HCT116 (cell line): ENCODE measurements at regions not wholly inside any gene's neighbourhood (a gene's known extent, or its start where the extent isn't known, plus 50 kb on each side); places are given as distances from the start of the nearest gene placed in this dataset.

Source experiments
- ATAC-seq: fragments of 200-7000 bp; cut with Tn5 transposase; 2 replicates; pipeline ENCODE4 v1.9.1; 2020; ENCODE audit warnings: mild to moderate bottlenecking, moderate library complexity
- BruUV-seq: library from RNA; stranded (reverse); fragments of 400-500 nt; replicated peaks from 2 replicates; lab custom pipeline; 2021; lab: Mats Ljungman, UMichigan
- CTCF ChIA-PET: fragments of 300-600 bp; sonication (Branson Sonifier 250); formaldehyde crosslinking; loops from one replicate; lab custom pipeline; 2021; ENCODE audit warnings: antibody characterized with exemption; lab: Charles Lee
- POLR2A ChIA-PET: fragments of 300-600, 350-600 bp; sonication (Branson Sonifier 250); formaldehyde crosslinking; loops from one replicate; lab custom pipeline; 2021; ENCODE audit warnings: antibody characterized with exemption; lab: Charles Lee
- RAD21 ChIA-PET, 2 experiments: fragments of 300-600 bp; sonication (Branson Sonifier 250); formaldehyde crosslinking; loops; one replicate each; lab custom pipeline; 2023; ENCODE audit warnings: low total read pairs in 2 of 2; ENCODE audit not compliant: uncharacterized antibody in 2 of 2, unreplicated experiment in 2 of 2, low non-redundant PET in 1 of 2; lab: Charles Lee
- DNase-seq: peaks from one replicate; pipeline ENCODE4 v3.0.0-alpha.2; 2010; ENCODE audit warnings: low read depth, low spot score
- H2AFZ ChIP-seq: fragments of 200-600 bp; shearing (Covaris generic), sonication (generic); 2 replicates; pipeline ENCODE4 v1.6.1; 2017; ENCODE audit warnings: low read depth, mixed run types, mixed read lengths, antibody characterized with exemption, low read length; ENCODE audit not compliant: poor library complexity, severe bottlenecking
- H3K27ac ChIP-seq: 2 replicates; pipeline ENCODE4 v1.5.1; 2012; ENCODE audit warnings: low read depth, low read length
- H3K27me3 ChIP-seq: fragments of 200-600 bp; sonication (generic); 2 replicates; pipeline ENCODE4 v1.6.1; 2016; ENCODE audit warnings: mixed run types, low read length, mixed read lengths; ENCODE audit not compliant: insufficient read depth
- H3K36me3 ChIP-seq, 2 experiments: fragments of 200-500 bp in 1 of 2; fragments of 200-600 bp in 1 of 2; sonication (Bioruptor generic) in 1 of 2; sonication (generic) in 1 of 2; 2 replicates each; pipeline versions ENCODE4 v1.5.1 to v1.6.1; 2014 to 2016; ENCODE audit warnings: low read length in 2 of 2, inconsistent platforms in 1 of 2, mixed read lengths in 1 of 2, mixed run types in 1 of 2; ENCODE audit not compliant: insufficient read depth in 2 of 2, control insufficient read depth in 1 of 2
- H3K4me1 ChIP-seq, 2 experiments: fragments of 200-600 bp in 1 of 2; sonication (generic) in 1 of 2; 2 replicates each; pipeline versions ENCODE4 v1.5.1 to v1.6.1; 2012 to 2017; ENCODE audit warnings: low read length in 2 of 2, inconsistent platforms in 1 of 2, mild to moderate bottlenecking in 1 of 2, mixed read lengths in 1 of 2, mixed run types in 1 of 2, moderate library complexity in 1 of 2; ENCODE audit not compliant: insufficient read depth in 2 of 2, control insufficient read depth in 1 of 2
- H3K4me2 ChIP-seq: fragments of 200-600 bp; sonication (generic); 2 replicates; pipeline ENCODE4 v1.6.1; 2017; ENCODE audit warnings: mixed run types, low read length, mixed read lengths
- H3K4me3 ChIP-seq, 2 experiments: fragments of 200-600 bp in 1 of 2; sonication (generic) in 1 of 2; replicated peaks in 1 of 2; 2 replicates each; pipeline ENCODE4 v1.5.1; 2011 to 2016; ENCODE audit warnings: low read length in 2 of 2, control low read depth in 1 of 2, low read depth in 1 of 2, mild to moderate bottlenecking in 1 of 2, mixed read lengths in 1 of 2, mixed run types in 1 of 2
- H3K79me2 ChIP-seq: fragments of 200-600 bp; sonication (generic); 2 replicates; pipeline ENCODE4 v1.6.1; 2017; ENCODE audit warnings: mild to moderate bottlenecking, mixed run types, low read length, moderate library complexity, mixed read lengths; ENCODE audit not compliant: insufficient read depth
- H3K9ac ChIP-seq: fragments of 200-600 bp; sonication (generic); 2 replicates; pipeline ENCODE4 v1.6.1; 2016; ENCODE audit warnings: low read length, mixed read lengths
- H3K9me2 ChIP-seq: fragments of 200-600 bp; sonication (generic), shearing (Covaris generic); 2 replicates; pipeline ENCODE4 v1.6.1; 2017; ENCODE audit warnings: mixed run types, mild to moderate bottlenecking, moderate library complexity; ENCODE audit not compliant: insufficient read depth
- H3K9me3 ChIP-seq, 2 experiments: fragments of 200-500 bp in 1 of 2; fragments of 200-600 bp in 1 of 2; sonication (Bioruptor generic) in 1 of 2; sonication (generic) in 1 of 2; 2 replicates each; pipeline ENCODE4 v1.6.1; 2014 to 2017; ENCODE audit warnings: low read length in 2 of 2, mixed read lengths in 2 of 2, inconsistent platforms in 1 of 2, low read depth in 1 of 2, mild to moderate bottlenecking in 1 of 2, mixed run types in 1 of 2, moderate library complexity in 1 of 2; ENCODE audit not compliant: control insufficient read depth in 1 of 2, insufficient read depth in 1 of 2
- H4K20me1 ChIP-seq: fragments of 200-600 bp; sonication (generic), shearing (Covaris generic); 2 replicates; pipeline ENCODE4 v1.6.1; 2017; ENCODE audit warnings: mixed run types, mild to moderate bottlenecking, moderate library complexity; ENCODE audit not compliant: insufficient read depth
- ATF3 ChIP-seq: IDR thresholded peaks from 2 replicates; pipeline ENCODE4 v1.6.1; 2012
- CEBPB ChIP-seq: IDR thresholded peaks from 2 replicates; pipeline ENCODE4 v1.6.1; 2012; ENCODE audit warnings: low read depth
- EGR1 ChIP-seq: IDR thresholded peaks from 2 replicates; pipeline ENCODE4 v1.6.1; 2012; ENCODE audit warnings: low read depth
- ELF1 ChIP-seq: IDR thresholded peaks from 2 replicates; pipeline ENCODE4 v1.6.1; 2012; ENCODE audit warnings: low read depth, borderline replicate concordance
- EZH2phosphoT487 ChIP-seq: fragments of 200-600 bp; IDR thresholded peaks from 2 replicates; pipeline ENCODE4 v1.6.1; 2018; ENCODE audit warnings: antibody characterized with exemption, borderline replicate concordance
- FOSL1 ChIP-seq: IDR thresholded peaks from 2 replicates; pipeline ENCODE4 v1.6.1; 2012; ENCODE audit warnings: low read depth
- JUND ChIP-seq: IDR thresholded peaks from 2 replicates; pipeline ENCODE4 v1.6.1; 2012
- POLR2A ChIP-seq: IDR thresholded peaks from 2 replicates; pipeline ENCODE4 v1.7.0; 2011; ENCODE audit warnings: borderline replicate concordance; ENCODE audit not compliant: insufficient read depth, insufficient read length; ENCODE audit errors: extremely low read depth
- REST ChIP-seq: IDR thresholded peaks from 2 replicates; pipeline ENCODE4 v1.6.1; 2012; ENCODE audit warnings: low read depth
- SIN3A ChIP-seq: IDR thresholded peaks from 2 replicates; pipeline ENCODE4 v1.6.1; 2012; ENCODE audit warnings: low read depth
- SRF ChIP-seq: IDR thresholded peaks from 2 replicates; pipeline ENCODE4 v1.6.1; 2012; ENCODE audit warnings: low read depth
- ZBTB33 ChIP-seq: IDR thresholded peaks from 2 replicates; pipeline ENCODE4 v1.6.1; 2011; ENCODE audit warnings: mild to moderate bottlenecking, low read length, moderate library complexity; ENCODE audit not compliant: insufficient replicate concordance; ENCODE audit errors: extremely low read depth
- ZFX ChIP-seq: fragments of 450-650 bp; IDR thresholded peaks from 2 replicates; pipeline ENCODE4 v1.6.1; 2017
- intact Hi-C: fragments of 100-400 bp; cut with micrococcal nuclease; formaldehyde crosslinking; loops from 2 replicates; pipeline ENCODE4 v1.10.0; 2022
- TF ChIP-seq, protein P1 (sequence below): IDR thresholded peaks from 2 replicates; pipeline ENCODE4 v1.6.1; 2012

DNA sequence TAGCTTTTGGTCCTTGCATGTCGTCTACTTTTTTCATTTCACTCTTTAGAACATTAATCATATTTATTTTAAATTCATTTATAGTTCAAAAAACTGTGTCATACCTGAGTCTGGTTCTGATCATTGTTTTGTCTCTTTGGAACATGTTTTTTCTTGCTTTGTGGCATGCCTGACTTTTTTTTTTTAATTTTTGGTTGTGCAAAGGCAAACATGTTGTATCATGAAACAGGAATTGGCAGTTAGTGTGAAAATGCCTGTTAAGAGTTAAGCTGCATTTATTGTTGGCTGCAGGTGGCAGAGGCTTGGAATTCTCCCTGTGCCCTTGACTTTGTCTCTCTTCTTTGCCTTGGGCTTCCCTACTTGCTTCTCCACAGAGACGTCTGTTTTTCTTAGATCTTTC is 525.0 kb upstream of the ADARB2 start:
- intact Hi-C loops = no loop called here
- Histone ChIP-seq H3K79me2 (no peaks in the 10 kb centered on the region), H3K4me1 (no peaks in the 10 kb centered on the region), H3K4me3 (no peak overlapping the region), H3K9ac (no peak overlapping the region), H2AFZ (no peak overlapping the region), H3K36me3 (no peaks in the 10 kb centered on the region), H3K9me3 (peaks cover 24 to 33% of the 10 kb centered on the region in 2 experiments; a peak in 2 of 4 replicates), H3K27ac (no peak overlapping the region), H3K27me3 (no peaks in the 10 kb centered on the region), H3K4me2 (no peak overlapping the region), H3K9me2 (no peaks in the 10 kb centered on the region), H4K20me1 (no peaks in the 10 kb centered on the region)
- no TSS peak for BruUV-seq
- DNase-seq = no peak
- ATAC-seq = no peak
- no peak for TF ChIP-seq REST
- TF ChIP-seq POLR2A = no peak
- TF ChIP-seq ELF1 = no peak
- no peak for TF ChIP-seq ATF3
- TF ChIP-seq JUND = no peak
- no peak for TF ChIP-seq ZBTB33
- TF ChIP-seq SIN3A = no peak
- no peak for TF ChIP-seq SRF
- no peak for TF ChIP-seq EGR1
- no peak for TF ChIP-seq EZH2phosphoT487
- no peak for TF ChIP-seq CEBPB
- TF ChIP-seq FOSL1 = no peak
- TF ChIP-seq, protein P1, sequence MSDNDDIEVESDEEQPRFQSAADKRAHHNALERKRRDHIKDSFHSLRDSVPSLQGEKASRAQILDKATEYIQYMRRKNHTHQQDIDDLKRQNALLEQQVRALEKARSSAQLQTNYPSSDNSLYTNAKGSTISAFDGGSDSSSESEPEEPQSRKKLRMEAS = no peak
- TF ChIP-seq ZFX = no peak
- RAD21 ChIA-PET = no interaction called here
- CTCF ChIA-PET = no interaction called here
- POLR2A ChIA-PET = no interaction called here
